ENCODE measurements at regions not wholly inside any gene's neighbourhood (a gene's known extent, or its start where the extent isn't known, plus 50 kb on each side); places are given as distances from the start of the nearest gene placed in this dataset.

- H4K20me1 ChIP-seq (ENCODE audit: insufficient read depth), result no peaks in the 10 kb centered on the region
- no peaks in the 10 kb centered on the region for H3F3A ChIP-seq (ENCODE audit: insufficient read depth, low read depth)
- no peaks in the 10 kb centered on the region for H3K9me2 ChIP-seq (ENCODE audit: insufficient read depth)
- intact Hi-C loops (cut with micrococcal nuclease; ENCODE audit: unreplicated experiment), result no loop called here
- TF ChIP-seq, protein P1, sequence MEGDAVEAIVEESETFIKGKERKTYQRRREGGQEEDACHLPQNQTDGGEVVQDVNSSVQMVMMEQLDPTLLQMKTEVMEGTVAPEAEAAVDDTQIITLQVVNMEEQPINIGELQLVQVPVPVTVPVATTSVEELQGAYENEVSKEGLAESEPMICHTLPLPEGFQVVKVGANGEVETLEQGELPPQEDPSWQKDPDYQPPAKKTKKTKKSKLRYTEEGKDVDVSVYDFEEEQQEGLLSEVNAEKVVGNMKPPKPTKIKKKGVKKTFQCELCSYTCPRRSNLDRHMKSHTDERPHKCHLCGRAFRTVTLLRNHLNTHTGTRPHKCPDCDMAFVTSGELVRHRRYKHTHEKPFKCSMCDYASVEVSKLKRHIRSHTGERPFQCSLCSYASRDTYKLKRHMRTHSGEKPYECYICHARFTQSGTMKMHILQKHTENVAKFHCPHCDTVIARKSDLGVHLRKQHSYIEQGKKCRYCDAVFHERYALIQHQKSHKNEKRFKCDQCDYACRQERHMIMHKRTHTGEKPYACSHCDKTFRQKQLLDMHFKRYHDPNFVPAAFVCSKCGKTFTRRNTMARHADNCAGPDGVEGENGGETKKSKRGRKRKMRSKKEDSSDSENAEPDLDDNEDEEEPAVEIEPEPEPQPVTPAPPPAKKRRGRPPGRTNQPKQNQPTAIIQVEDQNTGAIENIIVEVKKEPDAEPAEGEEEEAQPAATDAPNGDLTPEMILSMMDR (conservative IDR thresholded peaks at IDR 0.05), result no peak
- TF ChIP-seq EZH2 (IDR thresholded peaks at IDR 0.05; ENCODE audit: low read depth), result no peak
- H3K9me3 ChIP-seq (ENCODE audit: insufficient read depth, low read depth), result no peaks in the 10 kb centered on the region
- BruUV-seq (replicated peaks), result no TSS peak
- H3K4me2 ChIP-seq, result no peak overlapping the region
- no peak overlapping the region; the same call in 1 of the 2 replicates for H2AFZ ChIP-seq
- ChIA-PET CTCF (no interaction called here), POLR2A (ENCODE audit: unreplicated experiment) (no interaction called here)
- H3K27ac ChIP-seq, result no peak overlapping the region
- no peak overlapping the region for H3K4me3 ChIP-seq
- DNase-seq, result no peak
- H3K36me3 ChIP-seq (ENCODE audit: low read depth), result no peaks in the 10 kb centered on the region
- no peaks in the 10 kb centered on the region for H3K27me3 ChIP-seq (ENCODE audit: insufficient read depth, low read depth)
- H3K79me2 ChIP-seq (ENCODE audit: low read depth), result no peaks in the 10 kb centered on the region
- no peaks in the 10 kb centered on the region for H3K4me1 ChIP-seq (replicated peaks; ENCODE audit: insufficient read depth)
These were observed 485.4 kb upstream of the SLC8A1 start for GRCh38 chr2:40937284-40937683.

DNA sequence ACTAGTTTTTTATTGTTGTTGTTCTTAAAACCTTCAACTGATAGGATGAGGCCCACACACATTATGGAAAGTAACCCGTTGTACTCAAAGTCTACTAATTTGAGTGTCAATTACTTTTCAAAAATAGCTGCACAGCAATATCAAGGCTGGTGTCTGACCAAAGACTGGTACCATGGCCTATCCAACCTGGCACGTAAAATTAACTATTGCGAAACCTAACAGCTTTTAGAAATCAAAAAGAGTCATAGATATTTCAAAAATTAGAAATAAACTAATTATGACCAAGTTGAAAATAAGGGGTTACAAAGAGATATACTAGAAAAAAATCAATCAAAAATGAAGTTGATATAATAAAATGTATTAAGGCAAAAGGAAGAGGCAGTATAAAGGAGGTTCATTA is 501.5 kb upstream of the SLC8A1 start:
- no peaks in the 10 kb centered on the region for H3K79me2 ChIP-seq (ENCODE audit: low read depth)
- H3K4me2 ChIP-seq, result no peak overlapping the region
- no peak for DNase-seq
- no peak overlapping the region for H2AFZ ChIP-seq
- H3F3A ChIP-seq (ENCODE audit: insufficient read depth, low read depth), result no peaks in the 10 kb centered on the region
- intact Hi-C loops (cut with micrococcal nuclease; ENCODE audit: unreplicated experiment), result no loop called here
- H3K9me2 ChIP-seq (ENCODE audit: insufficient read depth), result no peaks in the 10 kb centered on the region
- TF ChIP-seq, protein P1 (conservative IDR thresholded peaks at IDR 0.05), result no peak
- no peak for TF ChIP-seq EZH2 (IDR thresholded peaks at IDR 0.05; ENCODE audit: low read depth)
- no peaks in the 10 kb centered on the region for H3K36me3 ChIP-seq (ENCODE audit: low read depth)
- BruUV-seq (replicated peaks), result no TSS peak
- H3K9me3 ChIP-seq (ENCODE audit: insufficient read depth, low read depth), result peaks cover 3% of the 10 kb centered on the region; the same call in 1 of the 2 replicates
- no peaks in the 10 kb centered on the region for H4K20me1 ChIP-seq (ENCODE audit: insufficient read depth)
- H3K27ac ChIP-seq, result no peak overlapping the region
- CTCF ChIA-PET, result no interaction called here
- H3K4me3 ChIP-seq, result no peak overlapping the region
- H3K27me3 ChIP-seq (ENCODE audit: insufficient read depth, low read depth), result no peaks in the 10 kb centered on the region
- POLR2A ChIA-PET (ENCODE audit: unreplicated experiment), result no interaction called here
- H3K4me1 ChIP-seq (replicated peaks; ENCODE audit: insufficient read depth), result no peaks in the 10 kb centered on the region

GRCh38 chr2:40955042-40955441 is 503.2 kb upstream of the SLC8A1 start:
- intact Hi-C loops (cut with micrococcal nuclease; ENCODE audit: unreplicated experiment), result no loop called here
- H3K27me3 ChIP-seq (ENCODE audit: insufficient read depth, low read depth), result no peaks in the 10 kb centered on the region
- ChIA-PET POLR2A (ENCODE audit: unreplicated experiment) (no interaction called here), CTCF (no interaction called here)
- H4K20me1 ChIP-seq (ENCODE audit: insufficient read depth), result no peaks in the 10 kb centered on the region
- H3K4me3 ChIP-seq, result no peak overlapping the region
- no peak overlapping the region for H2AFZ ChIP-seq
- no peak for DNase-seq
- H3K36me3 ChIP-seq (ENCODE audit: low read depth), result no peaks in the 10 kb centered on the region
- no peaks in the 10 kb centered on the region for H3K4me1 ChIP-seq (replicated peaks; ENCODE audit: insufficient read depth)
- H3K27ac ChIP-seq, result no peak overlapping the region
- H3K9me2 ChIP-seq (ENCODE audit: insufficient read depth), result no peaks in the 10 kb centered on the region
- H3K79me2 ChIP-seq (ENCODE audit: low read depth), result no peaks in the 10 kb centered on the region
- BruUV-seq (replicated peaks), result no TSS peak
- TF ChIP-seq, protein P1 (conservative IDR thresholded peaks at IDR 0.05), result no peak
- no peak for TF ChIP-seq EZH2 (IDR thresholded peaks at IDR 0.05; ENCODE audit: low read depth)
- H3K9me3 ChIP-seq (ENCODE audit: insufficient read depth, low read depth), result peaks cover 3% of the 10 kb centered on the region; the same call in 1 of the 2 replicates
- H3K4me2 ChIP-seq, result no peak overlapping the region
- no peaks in the 10 kb centered on the region for H3F3A ChIP-seq (ENCODE audit: insufficient read depth, low read depth)

Data from PC-9 (cell line).